ENCODE measurements at regions not wholly inside any gene's neighbourhood (a gene's known extent, or its start where the extent isn't known, plus 50 kb on each side); places are given as distances from the start of the nearest gene placed in this dataset.

DNA sequence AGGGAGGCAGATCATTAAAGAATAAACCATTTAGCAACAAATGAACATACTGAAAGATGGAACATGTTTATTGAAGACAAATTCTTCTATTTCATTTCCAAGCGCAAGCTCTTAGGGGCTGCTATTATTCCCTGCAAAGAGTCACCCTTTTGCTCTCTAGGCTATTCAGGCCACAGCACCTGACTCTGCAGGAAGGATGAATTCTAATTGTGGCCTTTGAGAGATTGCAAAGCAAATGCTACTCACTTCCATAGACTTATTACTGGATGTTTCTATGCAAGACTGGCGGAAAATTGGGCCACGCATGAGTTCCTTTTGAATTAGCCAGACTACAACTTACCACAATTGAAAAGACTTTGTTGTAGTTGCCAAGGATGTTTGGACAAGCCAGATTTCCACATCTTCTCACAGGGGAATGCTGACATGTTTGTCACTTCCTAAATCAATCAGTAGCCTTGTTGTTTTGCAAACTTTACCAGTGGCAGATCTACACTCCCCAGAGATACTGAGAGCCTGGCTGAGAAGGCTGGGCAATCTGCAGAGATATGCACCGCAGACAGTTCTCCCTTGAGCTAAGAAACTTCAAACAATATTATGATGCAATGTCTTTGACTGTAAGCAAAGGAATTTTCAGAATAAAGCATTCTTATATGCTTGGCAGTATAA is 334.3 kb upstream of the SYT1 start:
- H3K27me3 Mint-ChIP-seq (ENCODE audit: low read depth): no peaks in the 10 kb centered on the region
- no peak overlapping the region for H3K27ac Mint-ChIP-seq (ENCODE audit: unreplicated experiment)
- no peak overlapping the region for H3K4me3 Mint-ChIP-seq
- no peak for DNase-seq (ENCODE audit: low read depth, low spot score)
- peaks cover 38% of the 10 kb centered on the region for H3K4me1 Mint-ChIP-seq
- no peaks in the 10 kb centered on the region for H3K9me3 Mint-ChIP-seq
- TF ChIP-seq, protein P1, sequence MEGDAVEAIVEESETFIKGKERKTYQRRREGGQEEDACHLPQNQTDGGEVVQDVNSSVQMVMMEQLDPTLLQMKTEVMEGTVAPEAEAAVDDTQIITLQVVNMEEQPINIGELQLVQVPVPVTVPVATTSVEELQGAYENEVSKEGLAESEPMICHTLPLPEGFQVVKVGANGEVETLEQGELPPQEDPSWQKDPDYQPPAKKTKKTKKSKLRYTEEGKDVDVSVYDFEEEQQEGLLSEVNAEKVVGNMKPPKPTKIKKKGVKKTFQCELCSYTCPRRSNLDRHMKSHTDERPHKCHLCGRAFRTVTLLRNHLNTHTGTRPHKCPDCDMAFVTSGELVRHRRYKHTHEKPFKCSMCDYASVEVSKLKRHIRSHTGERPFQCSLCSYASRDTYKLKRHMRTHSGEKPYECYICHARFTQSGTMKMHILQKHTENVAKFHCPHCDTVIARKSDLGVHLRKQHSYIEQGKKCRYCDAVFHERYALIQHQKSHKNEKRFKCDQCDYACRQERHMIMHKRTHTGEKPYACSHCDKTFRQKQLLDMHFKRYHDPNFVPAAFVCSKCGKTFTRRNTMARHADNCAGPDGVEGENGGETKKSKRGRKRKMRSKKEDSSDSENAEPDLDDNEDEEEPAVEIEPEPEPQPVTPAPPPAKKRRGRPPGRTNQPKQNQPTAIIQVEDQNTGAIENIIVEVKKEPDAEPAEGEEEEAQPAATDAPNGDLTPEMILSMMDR (conservative IDR thresholded peaks at IDR 0.05): no peak
- H3K36me3 Mint-ChIP-seq (ENCODE audit: low read depth): no peaks in the 10 kb centered on the region

DNA sequence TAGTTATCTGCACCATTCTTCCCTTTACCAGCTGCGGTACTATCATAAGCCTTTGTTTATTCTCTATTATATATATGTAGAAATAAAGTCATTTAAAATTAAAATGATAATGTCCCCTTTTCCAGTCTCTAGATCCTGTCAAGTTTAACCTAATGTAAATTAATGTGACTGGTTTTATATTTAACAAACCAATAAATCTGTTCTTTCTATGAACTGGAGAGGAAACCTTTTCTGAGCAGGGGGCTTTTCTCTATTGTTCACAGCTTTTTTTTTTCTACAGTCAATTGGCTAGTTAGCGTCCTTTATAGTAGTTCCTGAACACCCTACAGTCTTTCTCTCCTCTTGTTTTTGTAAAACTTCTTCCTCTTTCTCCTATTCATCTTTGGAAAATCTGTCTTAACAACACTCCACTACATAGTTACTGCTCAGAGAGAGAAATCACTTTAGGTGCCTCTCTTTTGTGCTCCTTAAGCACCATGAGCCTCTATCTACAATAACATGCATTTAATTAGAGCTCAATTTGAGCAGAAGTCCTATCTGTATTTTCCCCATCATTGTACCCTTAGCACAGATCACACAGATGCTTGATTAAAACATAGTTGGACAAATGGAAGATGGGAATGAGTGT is 332.6 kb upstream of the SYT1 start:
- Mint-ChIP-seq H3K9me3 (no peaks in the 10 kb centered on the region), H3K27ac (ENCODE audit: unreplicated experiment) (no peak overlapping the region), H3K36me3 (ENCODE audit: low read depth) (no peaks in the 10 kb centered on the region), H3K27me3 (ENCODE audit: low read depth) (no peaks in the 10 kb centered on the region), H3K4me1 (peaks cover 38% of the 10 kb centered on the region), H3K4me3 (no peak overlapping the region)
- TF ChIP-seq, protein P1 (conservative IDR thresholded peaks at IDR 0.05): no peak
- DNase-seq (ENCODE audit: low read depth, low spot score): no peak

DNA sequence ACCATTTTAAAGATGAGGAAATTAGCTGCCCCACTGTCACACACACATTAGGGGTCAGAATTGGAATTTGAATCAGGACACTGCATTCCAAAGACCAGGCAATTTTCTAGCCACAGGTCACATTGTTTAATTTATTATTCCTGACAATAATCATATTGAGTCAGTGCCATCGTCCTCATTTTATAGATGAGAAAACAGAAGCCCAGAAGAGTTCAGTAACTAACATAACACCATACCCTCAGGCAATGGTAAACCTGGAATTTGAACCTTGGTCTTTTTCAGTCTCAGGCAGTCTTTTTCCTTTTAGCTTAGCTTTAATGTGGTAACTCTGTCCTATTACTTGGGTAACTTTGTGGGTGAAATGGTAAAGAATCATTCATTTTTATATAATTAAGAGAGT is 330.3 kb upstream of the SYT1 start:
- DNase-seq (ENCODE audit: low read depth, low spot score): no peak
- TF ChIP-seq, protein P1 (conservative IDR thresholded peaks at IDR 0.05): no peak
- Mint-ChIP-seq H3K9me3 (no peaks in the 10 kb centered on the region), H3K27ac (ENCODE audit: unreplicated experiment) (no peak overlapping the region), H3K4me3 (no peak overlapping the region), H3K36me3 (ENCODE audit: low read depth) (no peaks in the 10 kb centered on the region), H3K27me3 (ENCODE audit: low read depth) (no peaks in the 10 kb centered on the region), H3K4me1 (peaks cover 38% of the 10 kb centered on the region)

DNA sequence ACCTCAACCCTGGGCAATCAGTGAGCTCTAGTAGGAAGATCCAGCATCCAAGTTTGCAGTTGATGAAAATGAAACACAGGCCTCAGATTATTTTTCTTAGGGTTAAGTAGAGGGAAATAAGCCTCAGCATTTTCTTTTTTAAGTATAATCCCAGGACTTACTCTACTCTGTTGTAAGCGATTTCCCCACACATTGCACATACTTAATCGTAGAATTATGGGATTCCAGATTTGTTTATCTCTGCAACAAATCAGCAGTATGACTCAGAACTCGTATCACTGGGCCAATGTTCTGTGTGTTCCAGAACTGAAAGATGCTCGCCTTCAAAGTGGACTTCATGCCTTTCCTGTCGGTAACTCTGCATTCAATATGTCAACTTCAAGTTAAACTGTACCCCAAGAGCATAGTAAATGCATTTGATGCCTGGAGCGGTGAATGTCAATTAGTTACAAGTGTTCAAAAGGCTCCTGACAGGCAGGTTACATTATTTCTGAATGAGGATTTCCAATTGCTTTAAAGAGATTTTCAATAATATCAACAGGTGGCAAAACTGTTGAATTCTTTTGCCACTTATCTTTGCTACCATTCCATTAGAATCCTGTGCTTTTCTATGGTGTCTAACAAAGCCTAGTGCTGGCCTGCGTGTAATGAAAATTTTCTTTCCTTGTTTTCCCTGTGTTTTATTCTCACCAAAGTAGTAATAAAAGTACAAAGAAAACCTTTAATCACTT is 323.8 kb upstream of the SYT1 start:
- H3K9me3 Mint-ChIP-seq: no peaks in the 10 kb centered on the region
- DNase-seq (ENCODE audit: low read depth, low spot score): no peak
- no peaks in the 10 kb centered on the region for H3K27me3 Mint-ChIP-seq (ENCODE audit: low read depth)
- TF ChIP-seq, protein P1 (conservative IDR thresholded peaks at IDR 0.05): no peak
- no peaks in the 10 kb centered on the region for H3K4me1 Mint-ChIP-seq
- no peak overlapping the region for H3K4me3 Mint-ChIP-seq
- H3K36me3 Mint-ChIP-seq (ENCODE audit: low read depth): no peaks in the 10 kb centered on the region
- H3K27ac Mint-ChIP-seq (ENCODE audit: unreplicated experiment): no peak overlapping the region

DNA sequence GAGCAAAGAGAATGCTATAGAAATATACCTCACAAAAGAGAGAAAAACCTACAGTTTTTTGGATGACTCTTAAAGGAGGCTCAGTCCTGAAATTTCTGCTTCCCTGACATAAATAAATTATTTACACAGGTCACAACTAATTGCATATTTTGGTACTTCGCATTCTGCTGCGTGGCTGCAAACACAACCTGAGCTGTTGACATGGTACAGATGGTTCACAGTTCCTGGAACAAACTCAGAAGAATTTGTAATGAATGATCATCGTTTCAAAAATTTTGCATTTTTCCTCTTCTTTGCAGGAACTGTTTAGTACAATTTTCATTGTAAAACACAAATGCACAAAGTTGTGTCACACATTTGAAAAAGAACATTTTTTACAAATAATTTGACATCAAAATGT is 313.7 kb upstream of the SYT1 start:
- no peaks in the 10 kb centered on the region for H3K36me3 Mint-ChIP-seq (ENCODE audit: low read depth)
- TF ChIP-seq, protein P1 (conservative IDR thresholded peaks at IDR 0.05): no peak
- DNase-seq (ENCODE audit: low read depth, low spot score): no peak
- H3K4me3 Mint-ChIP-seq: no peak overlapping the region
- no peak overlapping the region for H3K27ac Mint-ChIP-seq (ENCODE audit: unreplicated experiment)
- no peaks in the 10 kb centered on the region for H3K27me3 Mint-ChIP-seq (ENCODE audit: low read depth)
- no peaks in the 10 kb centered on the region for H3K9me3 Mint-ChIP-seq
- no peaks in the 10 kb centered on the region for H3K4me1 Mint-ChIP-seq
